HepG2 (cell line): ENCODE measurements at regions not wholly inside any gene's neighbourhood (a gene's known extent, or its start where the extent isn't known, plus 50 kb on each side); places are given as distances from the start of the nearest gene placed in this dataset.
A peak's percentile ranks its signal among the peaks of the same experiment; 100 is the strongest.

Source experiments
- ATAC-seq: fragments of 200-7000 bp; cut with Tn5 transposase; 3 replicates; pipeline ENCODE4 v1.9.1; 2020; ENCODE audit warnings: mild to moderate bottlenecking, moderate library complexity
- BruUV-seq: library from RNA; stranded (reverse); fragments of 400-500 nt; replicated peaks from 2 replicates; lab custom pipeline; 2021; lab: Mats Ljungman, UMichigan
- CTCF ChIA-PET: fragments of 300-600 bp; formaldehyde crosslinking; extraction: SDS; loops from one replicate; lab custom pipeline; 2021; ENCODE audit warnings: low total read pairs, inconsistent platforms, low intra/inter-chr PET ratio; lab: Yijun Ruan, JAX
- POLR2A ChIA-PET: fragments of 350-600 bp; sonication (Branson Sonifier 250); formaldehyde crosslinking; loops from one replicate; lab custom pipeline; 2020; ENCODE audit warnings: antibody characterized with exemption, inconsistent platforms; lab: Yijun Ruan, JAX
- DNase-seq: peaks from one replicate; pipeline ENCODE4 v3.0.0-alpha.2; 2015; ENCODE audit warnings: low spot score
- FAIRE-seq: peaks from 3 replicates; lab custom pipeline; 2011; peaks lifted over from hg19 to GRCh38; lab: Jason Lieb, UNC
- H2AFZ ChIP-seq: one replicate; pipeline ENCODE4 v1.6.1; 2011; ENCODE audit warnings: low read length, inconsistent platforms
- H3K27ac ChIP-seq: fragments of 300-600 bp; 3 replicates; pipeline ENCODE4 v1.8.0; 2011; ENCODE audit warnings: mixed run types, mild to moderate bottlenecking, mixed read lengths, low read length, inconsistent platforms; ENCODE audit not compliant: insufficient read depth; ENCODE audit errors: extremely low read length
- H3K27me3 ChIP-seq, 2 experiments: fragments of 200-600 bp in 1 of 2; 2 replicates in 1 of 2; 3 replicates in 1 of 2; pipeline versions ENCODE4 v1.6.0 to v1.8.0; 2011; ENCODE audit warnings: low read length in 2 of 2, mild to moderate bottlenecking in 2 of 2, moderate library complexity in 2 of 2, inconsistent platforms in 1 of 2; ENCODE audit not compliant: insufficient read depth in 2 of 2, control insufficient read depth in 1 of 2
- H3K36me3 ChIP-seq, 2 experiments: fragments of 200-600 bp in 1 of 2; replicated peaks in 1 of 2; 2 replicates in 1 of 2; 3 replicates in 1 of 2; pipeline versions ENCODE4 v1.5.1 to v1.8.0; 2011; ENCODE audit warnings: low read length in 2 of 2, inconsistent platforms in 1 of 2; ENCODE audit not compliant: insufficient read depth in 2 of 2, control insufficient read depth in 1 of 2
- H3K4me1 ChIP-seq: 2 replicates; pipeline ENCODE4 v1.5.1; 2012; ENCODE audit warnings: low read length, inconsistent platforms; ENCODE audit not compliant: insufficient read depth
- H3K4me2 ChIP-seq: 2 replicates; pipeline ENCODE4 v1.6.0; 2011; ENCODE audit warnings: low read depth, low read length, inconsistent platforms
- H3K4me3 ChIP-seq, 3 experiments: fragments of 200-600 bp in 1 of 3; sonication (generic), shearing (Covaris generic) in 1 of 3; replicated peaks in 1 of 3; 2 replicates each; pipeline ENCODE4 v1.5.1; 2011 to 2016; ENCODE audit warnings: low read length in 3 of 3, inconsistent platforms in 2 of 3, low read depth in 2 of 3, mild to moderate bottlenecking in 2 of 3, control low read depth in 1 of 3, mixed read lengths in 1 of 3; ENCODE audit not compliant: insufficient read depth in 1 of 3
- H3K79me2 ChIP-seq: one replicate; pipeline ENCODE4 v1.6.1; 2011; ENCODE audit warnings: low read length, inconsistent platforms; ENCODE audit not compliant: insufficient read depth
- H3K9ac ChIP-seq: 2 replicates; pipeline ENCODE4 v1.6.0; 2011; ENCODE audit warnings: mild to moderate bottlenecking, low read depth, low read length, inconsistent platforms; ENCODE audit not compliant: insufficient read depth
- H3K9me3 ChIP-seq: 2 replicates; pipeline ENCODE4 v1.5.1; 2012; ENCODE audit warnings: mild to moderate bottlenecking, low read length
- H4K20me1 ChIP-seq: 2 replicates; pipeline ENCODE4 v1.6.0; 2011; ENCODE audit warnings: inconsistent platforms, mild to moderate bottlenecking, low read length, moderate library complexity; ENCODE audit not compliant: insufficient read depth
- MEIS1 ChIP-seq: sonication (generic); formaldehyde crosslinking; IDR thresholded peaks from 2 replicates; pipeline ENCODE4 v1.9.0; 2021; ENCODE audit warnings: mild to moderate bottlenecking, missing genetic modification reagents, moderate library complexity, borderline replicate concordance
- MYC ChIP-seq: sonication (generic); formaldehyde crosslinking; IDR thresholded peaks from 2 replicates; pipeline ENCODE4 v1.9.0; 2021; ENCODE audit warnings: missing genetic modification reagents, borderline replicate concordance
- SRY ChIP-seq: sonication (generic); formaldehyde crosslinking; IDR thresholded peaks from 2 replicates; pipeline ENCODE4 v1.8.0; 2022; ENCODE audit warnings: mild to moderate bottlenecking, missing genetic modification reagents
- WGBS: methylation state at CpG from one replicate; pipeline ENCODE4 v1.1.6; 2017; ENCODE audit warnings: low lambda C conversion rate; 5-methylcytosine and 5-hydroxymethylcytosine counted together
- in situ Hi-C: cut with HindIII; loops from 2 replicates; pipeline ENCODE4 v1.10.0; 2017; ENCODE audit warnings: low pct_unique_long_range_greater_than_20kb; ENCODE audit not compliant: extremely low pct_ligation_motif_present
- intact Hi-C: fragments of 100-400 bp; cut with micrococcal nuclease; formaldehyde crosslinking; loops from one replicate; pipeline ENCODE4 v1.10.0; 2022; ENCODE audit not compliant: unreplicated experiment
- TF ChIP-seq, protein P1 (sequence below), 2 experiments: sonication (generic) in 1 of 2; formaldehyde crosslinking in 1 of 2; IDR thresholded peaks; 2 replicates each; pipeline versions ENCODE4 v1.4.0 to v1.6.1; 2018 to 2020; ENCODE audit warnings: missing genetic modification reagents in 2 of 2, borderline replicate concordance in 1 of 2, low read depth in 1 of 2, mild to moderate bottlenecking in 1 of 2, missing biosample characterization in 1 of 2

DNA sequence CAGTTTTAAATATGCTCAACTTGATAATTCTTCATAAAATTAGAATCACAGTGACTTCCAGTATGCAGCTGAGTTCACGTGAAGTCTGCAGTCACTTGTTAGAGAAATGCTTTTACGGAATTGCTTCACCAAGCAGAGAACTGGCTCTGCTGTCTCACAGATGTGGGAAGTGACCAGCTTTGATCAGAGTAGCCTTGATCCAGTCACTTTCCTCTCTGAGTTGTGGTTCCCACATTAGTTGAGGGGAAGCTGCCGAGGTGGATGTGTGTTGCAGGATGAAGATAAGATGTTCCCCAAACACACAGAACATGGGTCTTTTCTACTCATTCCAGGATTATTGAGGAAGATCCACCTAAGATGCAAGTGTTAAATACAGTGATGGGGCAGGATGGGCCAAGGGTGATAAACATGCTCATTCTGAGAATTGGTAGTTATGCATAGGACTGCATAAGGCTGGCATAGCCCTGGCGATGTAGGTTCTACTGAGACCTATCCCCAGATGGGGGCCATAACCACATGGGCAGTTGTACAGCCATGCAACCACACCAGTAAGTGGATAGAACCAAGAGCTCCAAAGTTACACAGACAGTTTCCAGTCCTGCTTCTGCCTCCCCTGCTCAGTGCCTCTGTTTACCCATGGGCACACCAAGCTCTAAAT, 168.9 kb upstream of the MAF start:
- Histone ChIP-seq H3K9ac (no peak overlapping the region), H3K27me3 (peaks cover 0 to 24% of the 10 kb centered on the region in 2 experiments; a peak in 2 of 5 replicates), H2AFZ (no peak overlapping the region), H3K4me1 (peaks cover 33% of the 10 kb centered on the region), H4K20me1 (no peaks in the 10 kb centered on the region), H3K4me3 (no peak overlapping the region), H3K36me3 (no peaks in the 10 kb centered on the region), H3K9me3 (no peaks in the 10 kb centered on the region), H3K79me2 (no peaks in the 10 kb centered on the region), H3K27ac (no peak overlapping the region), H3K4me2 (peak overlapping the region; percentile 62; the same call in 1 of the 2 replicates)
- ATAC-seq, result no peak
- WGBS, result 46% methylated on average over 4 of the region's 4 CpGs
- in situ Hi-C loops, result no loop called here
- BruUV-seq, result no TSS peak
- CTCF ChIA-PET, result no interaction called here
- no peak for FAIRE-seq
- DNase-seq, result no peak
- POLR2A ChIA-PET, result no interaction called here
- TF ChIP-seq SRY (CRISPR knock-in tag) (0 out of 2 replicates have a peak, but pooled peaks have one; percentile 9), MYC (CRISPR knock-in tag) (0 out of 2 replicates have a peak, but pooled peaks have one; percentile 5), MEIS1 (CRISPR knock-in tag) (no peak)
- TF ChIP-seq, protein P1, sequence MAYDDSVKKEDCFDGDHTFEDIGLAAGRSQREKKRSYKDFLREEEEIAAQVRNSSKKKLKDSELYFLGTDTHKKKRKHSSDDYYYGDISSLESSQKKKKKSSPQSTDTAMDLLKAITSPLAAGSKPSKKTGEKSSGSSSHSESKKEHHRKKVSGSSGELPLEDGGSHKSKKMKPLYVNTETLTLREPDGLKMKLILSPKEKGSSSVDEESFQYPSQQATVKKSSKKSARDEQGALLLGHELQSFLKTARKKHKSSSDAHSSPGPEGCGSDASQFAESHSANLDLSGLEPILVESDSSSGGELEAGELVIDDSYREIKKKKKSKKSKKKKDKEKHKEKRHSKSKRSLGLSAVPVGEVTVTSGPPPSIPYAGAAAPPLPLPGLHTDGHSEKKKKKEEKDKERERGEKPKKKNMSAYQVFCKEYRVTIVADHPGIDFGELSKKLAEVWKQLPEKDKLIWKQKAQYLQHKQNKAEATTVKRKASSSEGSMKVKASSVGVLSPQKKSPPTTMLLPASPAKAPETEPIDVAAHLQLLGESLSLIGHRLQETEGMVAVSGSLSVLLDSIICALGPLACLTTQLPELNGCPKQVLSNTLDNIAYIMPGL (CRISPR knock-in tag; IDR thresholded peaks at IDR 0.05; ENCODE audit: borderline replicate concordance in 1 of 2, low read depth in 1 of 2), result no peak
- intact Hi-C loops, result no loop called here
